ENCODE measurements at regions not wholly inside any gene's neighbourhood (a gene's known extent, or its start where the extent isn't known, plus 50 kb on each side); places are given as distances from the start of the nearest gene placed in this dataset.

GRCh38 chr12:118751355-118751754, 230.0 kb upstream of the SRRM4 start:
- no peak for DNase-seq (ENCODE audit: low read depth in 2 of 2)

DNA sequence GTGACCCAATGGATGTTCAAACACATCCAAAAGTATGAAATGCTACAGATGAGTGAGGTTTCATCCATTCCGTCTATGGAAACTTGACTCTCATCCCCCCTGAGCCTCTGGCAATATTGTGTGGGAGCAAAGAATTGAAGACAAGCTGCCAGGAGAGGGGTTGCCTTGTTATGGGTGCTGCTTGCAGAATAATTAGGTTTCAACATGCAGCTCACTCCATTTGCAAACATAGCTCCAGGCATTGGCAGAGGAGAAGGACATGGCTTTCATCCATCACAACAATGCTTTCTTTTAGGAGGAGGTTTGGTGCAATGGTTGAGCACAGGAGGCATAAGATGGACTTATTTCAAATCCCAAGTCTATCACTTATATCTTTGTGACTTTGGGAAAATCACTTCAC, 220.7 kb upstream of the SRRM4 start:
- DNase-seq (ENCODE audit: low read depth in 2 of 2) = no peak

DNA sequence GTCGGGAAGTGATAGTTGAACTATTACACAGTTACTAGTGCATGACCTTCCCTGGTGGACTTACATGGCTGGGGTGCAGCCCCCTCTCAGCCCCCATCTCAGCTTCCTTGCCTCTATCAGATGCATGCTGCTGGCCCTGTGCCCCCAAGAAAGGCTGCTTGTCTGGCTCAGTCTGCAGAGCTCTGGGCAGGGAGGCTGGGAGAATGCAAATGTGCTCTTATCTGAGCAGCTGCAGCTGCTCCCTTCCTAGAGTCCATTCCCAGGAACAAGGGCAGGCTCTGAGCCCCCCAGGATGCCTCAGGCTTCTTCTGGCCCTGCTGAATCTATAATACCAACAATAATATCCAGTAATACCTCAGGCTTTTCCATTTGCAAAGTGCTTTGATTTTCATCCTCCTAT, 218.1 kb upstream of the SRRM4 start:
- DNase-seq (ENCODE audit: low read depth in 2 of 2) = no peak

GRCh38 chr12:118773956-118774723, 207.2 kb upstream of the SRRM4 start:
- DNase-seq (ENCODE audit: low read depth in 2 of 2) = no peak

DNA sequence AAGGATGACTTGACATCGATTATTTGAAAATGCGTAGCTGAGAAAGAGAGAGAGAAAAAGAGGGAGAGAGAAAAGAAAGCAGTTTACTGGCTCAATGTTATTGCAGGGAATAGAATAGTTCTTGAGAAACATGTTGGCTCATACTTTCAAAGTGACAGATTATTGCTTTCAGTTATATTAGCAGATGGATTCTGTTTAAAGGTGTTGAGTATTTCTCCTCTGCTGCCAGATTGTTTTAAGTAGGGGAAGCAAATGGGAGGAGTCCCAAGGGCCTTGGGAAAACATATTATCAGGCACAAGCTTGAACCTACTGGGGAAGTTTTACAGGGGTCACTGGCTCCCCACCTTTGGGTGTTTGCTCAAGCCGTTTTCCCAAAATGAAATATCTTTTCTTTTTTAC, 203.8 kb upstream of the SRRM4 start:
- no peak for DNase-seq (ENCODE audit: low read depth in 2 of 2)

DNA sequence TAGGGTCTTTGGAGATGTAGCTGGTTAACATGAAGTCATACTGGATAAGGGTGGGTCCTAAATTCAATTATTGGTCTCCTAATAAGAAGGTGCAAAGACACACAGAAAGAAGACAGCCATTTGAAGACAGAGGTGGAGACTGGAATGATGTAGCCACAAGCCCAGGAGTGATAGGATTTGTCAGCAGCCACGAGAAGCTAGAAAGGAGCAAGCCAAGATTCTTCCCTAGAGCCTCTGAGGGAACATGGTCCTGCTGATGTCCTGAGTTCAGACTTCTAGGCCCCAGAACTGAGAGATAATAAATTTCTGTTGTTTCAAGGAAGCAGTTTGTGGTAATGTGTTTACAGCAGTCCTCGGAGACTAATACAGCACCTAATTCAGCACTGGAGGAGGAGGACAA, 203.3 kb upstream of the SRRM4 start:
- DNase-seq (ENCODE audit: low read depth in 2 of 2) = no peak

DNA sequence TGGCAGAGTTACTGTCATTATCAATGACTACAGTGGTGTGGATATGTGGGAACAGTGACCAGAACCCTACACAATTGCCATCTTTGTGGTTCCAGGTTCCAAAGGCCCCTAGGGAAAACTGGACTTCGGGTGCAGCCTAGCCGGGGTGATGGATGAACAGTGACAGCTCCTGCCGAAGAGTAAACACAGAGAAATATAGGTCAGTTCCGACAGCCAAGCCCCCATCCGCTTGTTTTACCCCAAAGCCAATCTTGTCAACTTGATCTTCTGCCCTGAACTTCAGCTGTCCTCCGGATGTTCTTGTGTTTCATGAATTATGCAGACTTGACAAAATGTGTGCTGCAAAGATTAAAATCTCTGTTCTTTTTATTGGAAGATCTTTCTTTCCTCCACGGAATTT, 200.4 kb upstream of the SRRM4 start:
- no peak for DNase-seq (ENCODE audit: low read depth in 2 of 2)

DNA sequence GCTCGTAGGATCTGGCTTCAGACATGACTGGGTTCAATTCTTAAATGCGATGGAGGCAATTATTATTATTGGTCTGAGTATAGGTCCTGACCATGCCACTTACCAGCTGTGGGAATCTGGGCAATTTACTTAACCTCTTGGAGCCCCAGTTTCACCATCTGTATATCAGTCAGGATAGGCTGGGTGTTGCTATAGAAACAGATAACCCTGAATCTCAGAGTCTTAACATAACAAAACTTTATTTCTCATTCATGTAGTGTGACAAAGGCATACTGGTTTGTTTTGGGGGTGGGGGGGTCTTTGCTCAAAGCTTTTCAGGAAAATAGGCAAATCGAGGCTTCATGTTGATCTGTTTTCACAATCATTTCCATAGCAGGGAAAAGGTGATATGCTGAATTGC, 199.6 kb upstream of the SRRM4 start:
- DNase-seq (ENCODE audit: low read depth in 2 of 2) = no peak

GRCh38 chr12:118783703-118784102, 197.6 kb upstream of the SRRM4 start:
- no peak for DNase-seq (ENCODE audit: low read depth in 2 of 2)

DNA sequence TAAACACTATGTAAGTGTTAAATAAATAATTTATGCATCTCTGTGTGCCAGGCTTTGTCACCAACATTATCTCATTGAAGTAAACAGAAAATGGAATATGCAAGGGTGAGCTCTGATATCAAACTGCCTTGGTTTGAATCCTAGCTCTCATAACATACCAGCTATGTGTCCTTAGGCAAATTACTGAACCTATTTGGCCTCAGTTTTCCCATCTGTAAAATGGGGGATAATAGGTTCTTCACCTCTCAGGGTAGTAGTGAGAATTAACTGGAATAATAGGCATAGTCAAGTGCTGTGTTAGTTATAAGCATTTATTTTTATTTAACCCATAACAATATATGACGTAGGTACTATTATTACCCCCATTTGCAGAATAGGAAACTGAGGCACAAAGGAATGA, 190.8 kb upstream of the SRRM4 start:
- no peak for DNase-seq (ENCODE audit: low read depth in 2 of 2)

- no peak for DNase-seq (ENCODE audit: low read depth in 2 of 2)
Measured at GRCh38 chr12:118813778-118814357, 167.5 kb upstream of the SRRM4 start.

GRCh38 chr12:118816296-118816695, 165.0 kb upstream of the SRRM4 start:
- no peak for DNase-seq (ENCODE audit: low read depth in 2 of 2)

- DNase-seq (ENCODE audit: low read depth in 2 of 2) = no peak
Measured at GRCh38 chr12:118821386-118821925, 159.9 kb upstream of the SRRM4 start.

DNA sequence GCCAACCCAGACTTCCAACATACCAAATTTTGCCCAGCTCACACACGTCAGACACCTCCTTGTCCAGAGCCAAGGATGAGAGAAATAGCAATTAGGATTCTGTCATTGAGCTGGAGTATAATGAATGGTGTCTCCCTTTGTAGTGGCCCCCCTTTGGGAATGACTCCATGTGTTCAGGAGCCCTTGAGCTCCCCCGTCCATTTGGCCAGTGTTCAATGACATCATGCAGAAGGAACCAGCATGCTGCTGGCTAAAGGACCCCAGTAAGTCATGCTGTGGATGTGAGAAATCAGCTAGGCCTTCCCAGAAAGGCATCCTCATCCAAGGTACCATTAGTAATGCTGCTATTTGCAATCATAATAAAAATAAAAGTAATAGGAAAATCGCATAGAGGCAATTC, 158.8 kb upstream of the SRRM4 start:
- no peak for DNase-seq (ENCODE audit: low read depth in 2 of 2)

DNA sequence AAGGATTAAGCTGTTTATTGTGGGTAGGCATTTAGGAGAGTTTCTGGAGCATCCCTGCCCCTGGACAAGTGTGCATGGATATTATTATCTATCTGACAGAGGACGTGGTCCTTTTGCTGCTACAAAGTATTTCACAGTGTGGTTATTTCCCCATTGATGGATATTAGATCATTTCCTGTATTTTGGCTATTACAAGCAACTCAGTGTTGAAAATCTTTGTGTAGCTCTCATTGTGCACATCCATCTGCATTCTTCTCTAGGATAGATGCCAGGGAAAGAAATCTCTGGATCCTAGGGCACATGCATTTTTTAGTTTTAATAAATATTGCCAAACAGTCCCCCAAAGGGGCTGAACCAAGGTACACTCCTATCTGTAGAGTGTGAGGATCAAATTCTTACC, 154.3 kb upstream of the SRRM4 start:
- DNase-seq (ENCODE audit: low read depth in 2 of 2) = no peak

DNA sequence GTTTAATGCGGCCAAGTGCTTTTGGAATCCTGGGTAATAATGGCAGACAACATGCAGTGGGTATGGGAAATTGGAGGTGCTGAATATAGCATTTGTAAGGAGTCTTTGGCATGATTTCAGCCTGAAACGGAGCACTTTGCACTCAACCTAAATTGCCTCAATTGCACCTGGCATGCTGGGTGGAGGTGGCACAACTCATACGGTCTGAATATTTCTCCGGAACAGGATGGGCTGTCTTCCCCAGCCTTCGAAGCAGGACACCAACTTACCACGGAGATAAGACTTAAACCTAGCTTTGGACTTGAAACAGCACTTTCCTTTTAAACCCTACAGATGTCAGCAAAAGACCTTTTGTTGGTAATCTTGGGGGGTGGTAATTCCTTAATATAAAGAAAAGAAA, 153.7 kb upstream of the SRRM4 start:
- no peak for DNase-seq (ENCODE audit: low read depth in 2 of 2)

GRCh38 chr12:118830296-118830695, 151.0 kb upstream of the SRRM4 start:
- no peak for DNase-seq (ENCODE audit: low read depth in 2 of 2)

DNA sequence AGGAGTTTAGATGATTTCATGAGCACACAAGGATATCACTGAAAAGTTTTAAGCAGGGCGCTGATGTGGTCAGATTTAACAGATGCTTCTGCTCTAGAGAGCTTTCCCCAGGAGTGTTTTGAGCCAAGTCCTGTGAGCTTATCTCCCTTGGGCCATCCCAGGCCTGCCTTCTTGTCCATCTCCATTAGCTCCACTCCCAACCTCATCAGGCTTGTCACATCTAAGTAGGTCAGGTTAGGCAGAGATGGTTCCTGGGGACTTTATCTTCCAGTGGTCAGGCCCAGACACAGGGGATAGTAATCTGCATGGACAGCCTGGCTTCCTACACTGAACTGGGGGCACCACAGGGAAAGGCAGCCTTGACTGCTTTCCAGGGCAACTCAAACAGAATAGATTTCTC, 145.4 kb upstream of the SRRM4 start:
- DNase-seq (ENCODE audit: low read depth in 2 of 2) = no peak

DNA sequence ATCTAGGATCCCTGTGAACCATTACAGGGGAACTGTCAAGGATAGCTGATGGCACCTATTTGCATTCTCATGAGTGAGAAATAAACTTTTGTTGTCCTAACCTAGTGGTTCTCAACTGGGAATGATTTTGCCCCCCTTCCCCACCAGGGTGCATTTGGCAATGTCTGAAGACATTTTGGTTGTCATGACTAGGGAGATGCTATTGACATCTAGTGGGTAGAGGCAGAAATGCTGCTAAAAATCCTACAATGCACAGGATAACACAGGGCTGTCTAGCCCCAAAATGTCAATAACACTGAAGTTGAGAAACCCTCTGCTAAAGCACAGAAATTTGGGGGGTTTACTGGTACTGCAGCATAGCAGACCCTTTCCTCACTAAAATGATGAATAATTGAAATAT, 140.9 kb upstream of the SRRM4 start:
- DNase-seq (ENCODE audit: low read depth in 2 of 2) = no peak

DNA sequence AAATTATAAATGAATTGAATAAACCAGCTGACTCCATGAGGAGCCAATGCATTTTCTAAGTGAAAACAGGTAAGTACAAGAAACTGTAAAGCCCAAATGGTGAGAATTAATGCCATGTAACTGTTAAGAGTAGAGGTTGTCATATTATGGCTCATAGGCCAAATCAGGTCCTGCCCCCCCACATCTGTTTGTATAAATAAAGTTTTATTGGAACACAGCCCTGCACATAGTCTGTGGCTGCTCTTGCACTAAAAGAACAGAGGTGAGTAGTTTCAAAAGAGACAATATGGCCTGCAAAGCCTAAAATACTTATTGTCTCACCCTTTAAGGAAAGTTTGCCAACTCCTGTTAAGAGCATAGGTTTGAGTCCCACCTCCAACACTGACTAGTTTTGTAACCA, 140.5 kb upstream of the SRRM4 start:
- no peak for DNase-seq (ENCODE audit: low read depth in 2 of 2)

- DNase-seq (ENCODE audit: low read depth in 2 of 2) = no peak
Measured at GRCh38 chr12:118841588-118841987, 139.8 kb upstream of the SRRM4 start.

DNA sequence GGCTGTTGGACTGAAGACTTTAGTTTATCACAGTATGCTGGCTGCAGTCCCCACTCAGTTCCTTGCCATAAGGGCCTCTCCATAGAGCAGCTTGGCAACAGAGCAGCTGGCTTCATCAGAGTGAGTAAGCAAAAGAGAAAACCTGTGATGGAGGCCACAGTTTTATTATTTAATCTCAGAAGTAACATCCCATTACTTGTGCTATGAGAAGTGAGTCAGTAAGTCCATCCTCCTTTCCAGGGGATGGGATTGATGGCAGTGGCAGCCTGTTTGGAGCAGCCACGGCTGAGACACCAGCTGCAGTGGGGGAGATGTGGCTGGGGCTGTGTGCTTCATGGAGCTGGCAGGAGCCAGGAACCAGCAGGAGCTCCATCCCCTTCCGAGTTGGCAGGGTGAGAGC, 138.5 kb upstream of the SRRM4 start:
- DNase-seq (ENCODE audit: low read depth in 2 of 2) = no peak

DNA sequence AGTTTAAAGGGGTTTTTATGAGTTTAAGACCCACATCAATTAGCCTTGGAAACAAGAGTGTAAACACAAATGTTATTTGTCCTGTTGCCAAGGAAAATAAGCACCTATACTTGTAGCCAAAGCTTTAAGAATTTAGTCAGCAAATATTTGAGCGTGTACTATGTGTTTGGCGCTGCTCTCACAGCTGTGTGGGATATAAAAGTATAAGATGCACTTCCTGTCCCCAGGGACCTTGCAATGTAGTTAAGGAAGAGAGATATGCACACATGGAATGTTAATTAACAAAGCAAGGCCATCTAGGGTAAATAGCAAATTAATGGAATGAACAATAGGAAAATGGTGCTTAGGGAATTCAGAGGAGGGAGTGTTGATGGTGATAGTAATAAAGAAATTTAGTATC, 134.9 kb upstream of the SRRM4 start:
- no peak for DNase-seq (ENCODE audit: low read depth in 2 of 2)
